Left ventricle myocardium inferior (tissue), 1 donor: ENCODE measurements at regions not wholly inside any gene's neighbourhood (a gene's known extent, or its start where the extent isn't known, plus 50 kb on each side); places are given as distances from the start of the nearest gene placed in this dataset.

Experiments
- DNase-seq: peaks from one replicate; pipeline ENCODE4 v3.0.0-alpha.2; 2020
- H3K27ac ChIP-seq: fragments of 200-600 bp; replicated peaks from 2 replicates; pipeline ENCODE4 v1.8.0; 2021
- H3K27me3 ChIP-seq: fragments of 200-600 bp; 2 replicates; pipeline ENCODE4 v1.8.0; 2021; ENCODE audit warnings: low read depth
- H3K36me3 ChIP-seq: fragments of 200-600 bp; 2 replicates; pipeline ENCODE4 v1.8.0; 2021
- H3K4me1 ChIP-seq: fragments of 200-600 bp; 2 replicates; pipeline ENCODE4 v1.8.0; 2021
- H3K4me3 ChIP-seq: fragments of 200-600 bp; 2 replicates; pipeline ENCODE4 v1.8.0; 2021; ENCODE audit warnings: mild to moderate bottlenecking, moderate library complexity
- H3K9me3 ChIP-seq: fragments of 200-600 bp; replicated peaks from 2 replicates; pipeline ENCODE4 v1.8.0; 2021
- CTCF ChIP-seq: fragments of 200-600 bp; IDR thresholded peaks from 2 replicates; pipeline ENCODE4 v1.8.0; 2021; ENCODE audit warnings: antibody characterized with exemption, mild to moderate bottlenecking, borderline replicate concordance
- intact Hi-C: fragments of 100-400 bp; cut with micrococcal nuclease; formaldehyde crosslinking; loops from one replicate; pipeline ENCODE4 v1.11.0; 2022
- donor health status: DM: no; HTN: yes; CAD: no; lungs with severe emphysema.

DNA sequence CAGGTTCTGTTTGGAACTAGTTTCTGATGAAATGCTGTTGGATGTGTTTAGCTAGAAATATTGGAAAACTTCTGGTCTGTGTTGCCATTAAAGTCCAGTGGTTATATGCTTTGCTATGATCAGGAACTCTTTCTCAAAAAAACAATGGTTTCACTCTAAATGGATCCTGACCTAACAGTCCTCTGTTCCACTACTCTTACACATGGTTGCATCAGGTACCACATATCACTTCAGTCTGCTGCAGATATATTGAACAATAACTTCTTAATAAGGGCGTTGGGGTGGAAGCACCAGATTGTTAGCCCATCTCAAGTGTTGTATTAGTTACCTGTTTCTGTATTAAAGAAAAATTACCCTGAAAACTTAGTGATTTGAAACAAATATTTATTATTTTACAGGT, 676.6 kb upstream of the GCFC2 start:
- no peak for DNase-seq
- Histone ChIP-seq H3K4me1 (peaks cover 4% of the 10 kb centered on the region), H3K36me3 (no peaks in the 10 kb centered on the region), H3K9me3 (no peaks in the 10 kb centered on the region), H3K4me3 (no peak overlapping the region), H3K27me3 (no peaks in the 10 kb centered on the region), H3K27ac (no peak overlapping the region)
- TF ChIP-seq CTCF = no peak
- intact Hi-C loops = no loop called here

- Histone ChIP-seq H3K4me3 (no peak overlapping the region), H3K27me3 (no peaks in the 10 kb centered on the region), H3K36me3 (no peaks in the 10 kb centered on the region), H3K9me3 (no peaks in the 10 kb centered on the region), H3K4me1 (no peaks in the 10 kb centered on the region), H3K27ac (no peak overlapping the region)
- no peak for TF ChIP-seq CTCF
- no peak for DNase-seq
- intact Hi-C loops = no loop called here
Measured at GRCh38 chr2:76385943-76386342, 675.2 kb upstream of the GCFC2 start.

DNA sequence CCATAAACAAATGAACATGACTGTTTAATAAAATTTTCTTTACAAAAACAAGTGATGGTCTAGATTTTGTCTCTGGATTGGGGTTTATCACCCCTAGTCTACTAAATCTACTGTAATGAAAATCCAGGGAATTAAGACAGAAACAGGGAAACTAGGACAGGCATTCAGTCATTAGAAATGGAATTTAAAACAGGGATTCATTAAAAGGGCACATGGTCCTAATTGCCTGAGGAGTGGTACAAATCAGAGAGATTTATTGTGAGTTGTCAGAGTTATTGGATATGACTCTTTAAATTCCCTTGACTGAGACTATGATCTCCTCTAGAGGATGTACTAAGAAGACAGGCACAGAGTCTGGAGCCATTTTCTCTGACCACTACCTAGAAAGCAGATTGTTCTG, 670.9 kb upstream of the GCFC2 start:
- no peak for DNase-seq
- intact Hi-C loops = no loop called here

GRCh38 chr2:76378140-76378539, 667.4 kb upstream of the GCFC2 start:
- intact Hi-C loops = no loop called here

More for the DNA sequence above, 670.9 kb upstream of the GCFC2 start:
- H3K4me1 ChIP-seq = no peaks in the 10 kb centered on the region
- no peaks in the 10 kb centered on the region for H3K36me3 ChIP-seq
- H3K9me3 ChIP-seq = no peaks in the 10 kb centered on the region
- no peak overlapping the region for H3K4me3 ChIP-seq
- no peak for TF ChIP-seq CTCF
- H3K27ac ChIP-seq = no peak overlapping the region
- H3K27me3 ChIP-seq = no peaks in the 10 kb centered on the region

GRCh38 chr2:76341439-76341838, 630.7 kb upstream of the GCFC2 start:
- intact Hi-C loops = no loop called here
- no peak for TF ChIP-seq CTCF

More at GRCh38 chr2:76378140-76378539, 667.4 kb upstream of the GCFC2 start:
- Histone ChIP-seq H3K27me3 (no peaks in the 10 kb centered on the region), H3K36me3 (no peaks in the 10 kb centered on the region), H3K9me3 (no peaks in the 10 kb centered on the region), H3K27ac (no peak overlapping the region), H3K4me3 (no peak overlapping the region), H3K4me1 (no peaks in the 10 kb centered on the region)
- no peak for TF ChIP-seq CTCF
- no peak for DNase-seq

GRCh38 chr2:76332871-76333270, 622.2 kb upstream of the GCFC2 start:
- Histone ChIP-seq H3K4me3 (no peak overlapping the region), H3K9me3 (peaks cover 4% of the 10 kb centered on the region), H3K27me3 (no peaks in the 10 kb centered on the region), H3K27ac (no peak overlapping the region), H3K4me1 (no peaks in the 10 kb centered on the region), H3K36me3 (no peaks in the 10 kb centered on the region)
- no peak for TF ChIP-seq CTCF
- no peak for DNase-seq
- intact Hi-C loops = no loop called here

More at GRCh38 chr2:76341439-76341838, 630.7 kb upstream of the GCFC2 start:
- peaks cover 15% of the 10 kb centered on the region for H3K9me3 ChIP-seq
- H3K36me3 ChIP-seq = no peaks in the 10 kb centered on the region
- H3K27ac ChIP-seq = no peak overlapping the region
- H3K27me3 ChIP-seq = no peaks in the 10 kb centered on the region
- no peaks in the 10 kb centered on the region for H3K4me1 ChIP-seq
- no peak for DNase-seq
- no peak overlapping the region for H3K4me3 ChIP-seq
